ENCODE measurements at regions not wholly inside any gene's neighbourhood (a gene's known extent, or its start where the extent isn't known, plus 50 kb on each side); places are given as distances from the start of the nearest gene placed in this dataset.

DNA sequence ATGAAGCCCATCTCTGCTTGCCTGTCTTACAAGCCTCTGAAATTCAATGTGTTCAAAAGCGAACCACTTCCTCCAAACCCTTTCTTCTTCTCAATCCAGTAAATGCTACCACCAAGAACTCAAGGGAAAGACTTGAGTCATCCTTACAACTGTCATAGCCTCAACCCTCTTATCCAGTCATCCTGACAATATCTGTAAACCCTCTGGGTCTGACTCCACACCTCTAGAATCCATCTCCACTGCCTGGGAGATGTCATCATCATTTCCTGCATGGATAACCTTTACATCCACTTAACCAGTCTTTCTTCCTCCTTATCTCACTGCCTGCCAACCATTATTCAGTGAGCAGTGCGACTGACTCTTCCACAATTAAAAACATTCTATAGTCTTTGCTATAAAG is 441.1 kb downstream of the SETD4 start:
- no peak overlapping the region for H3K4me3 ChIP-seq (ENCODE audit: low read depth, low read length)
- in situ Hi-C loops (cut with HindIII; ENCODE audit: low sequenced_read_pairs) = no loop called here
- TF ChIP-seq, protein P1, sequence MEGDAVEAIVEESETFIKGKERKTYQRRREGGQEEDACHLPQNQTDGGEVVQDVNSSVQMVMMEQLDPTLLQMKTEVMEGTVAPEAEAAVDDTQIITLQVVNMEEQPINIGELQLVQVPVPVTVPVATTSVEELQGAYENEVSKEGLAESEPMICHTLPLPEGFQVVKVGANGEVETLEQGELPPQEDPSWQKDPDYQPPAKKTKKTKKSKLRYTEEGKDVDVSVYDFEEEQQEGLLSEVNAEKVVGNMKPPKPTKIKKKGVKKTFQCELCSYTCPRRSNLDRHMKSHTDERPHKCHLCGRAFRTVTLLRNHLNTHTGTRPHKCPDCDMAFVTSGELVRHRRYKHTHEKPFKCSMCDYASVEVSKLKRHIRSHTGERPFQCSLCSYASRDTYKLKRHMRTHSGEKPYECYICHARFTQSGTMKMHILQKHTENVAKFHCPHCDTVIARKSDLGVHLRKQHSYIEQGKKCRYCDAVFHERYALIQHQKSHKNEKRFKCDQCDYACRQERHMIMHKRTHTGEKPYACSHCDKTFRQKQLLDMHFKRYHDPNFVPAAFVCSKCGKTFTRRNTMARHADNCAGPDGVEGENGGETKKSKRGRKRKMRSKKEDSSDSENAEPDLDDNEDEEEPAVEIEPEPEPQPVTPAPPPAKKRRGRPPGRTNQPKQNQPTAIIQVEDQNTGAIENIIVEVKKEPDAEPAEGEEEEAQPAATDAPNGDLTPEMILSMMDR (IDR thresholded peaks at IDR 0.05; ENCODE audit: low read depth, low read length, missing control alignments) = no peak
- no peak for DNase-seq (ENCODE audit: low read depth)

DNA sequence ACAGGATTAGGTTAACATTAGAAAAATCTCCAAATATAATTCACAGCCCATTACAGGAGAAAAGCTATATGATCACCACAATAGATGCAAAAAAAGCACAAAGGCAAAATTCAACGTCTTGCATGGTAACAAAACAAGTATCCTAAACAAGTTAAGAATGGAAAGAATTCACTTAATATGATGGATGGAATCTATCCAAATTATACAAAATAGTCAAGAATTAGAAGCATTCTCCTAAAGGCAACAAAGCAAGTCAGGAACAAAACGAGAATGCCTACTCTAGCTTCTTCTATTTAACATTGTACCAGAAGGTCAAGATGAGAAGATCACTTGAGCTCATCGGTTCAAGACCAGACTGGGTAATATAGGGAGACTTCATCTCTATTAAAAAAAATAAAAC is 442.8 kb downstream of the SETD4 start:
- DNase-seq (ENCODE audit: low read depth) = no peak
- in situ Hi-C loops (cut with HindIII; ENCODE audit: low sequenced_read_pairs) = no loop called here
- TF ChIP-seq, protein P1 (IDR thresholded peaks at IDR 0.05; ENCODE audit: low read depth, low read length, missing control alignments) = no peak
- no peak overlapping the region for H3K4me3 ChIP-seq (ENCODE audit: low read depth, low read length)

DNA sequence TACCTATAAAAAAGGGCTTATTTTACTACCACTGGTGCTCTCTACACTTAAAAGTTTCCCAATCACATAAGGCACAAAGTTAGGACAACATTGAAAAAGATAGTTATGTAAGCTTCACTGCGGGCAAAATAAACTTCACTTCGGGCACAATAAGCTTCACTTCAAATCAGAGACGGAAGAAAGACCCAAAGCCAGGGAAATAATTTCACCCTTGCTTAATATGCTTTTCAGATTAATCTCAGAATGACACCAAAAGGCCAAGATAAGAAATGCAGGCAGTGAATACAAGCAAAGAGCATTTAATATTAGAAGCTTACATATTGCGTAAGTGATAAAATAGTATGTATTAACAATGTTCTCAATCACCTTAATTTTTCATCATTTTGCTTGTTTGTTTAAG is 444.2 kb downstream of the SETD4 start:
- TF ChIP-seq, protein P1 (IDR thresholded peaks at IDR 0.05; ENCODE audit: low read depth, low read length, missing control alignments) = peak; percentile 42
- in situ Hi-C loops (cut with HindIII; ENCODE audit: low sequenced_read_pairs) = no loop called here
- DNase-seq (ENCODE audit: low read depth) = peak; percentile 45
- H3K4me3 ChIP-seq (ENCODE audit: low read depth, low read length) = no peak overlapping the region

DNA sequence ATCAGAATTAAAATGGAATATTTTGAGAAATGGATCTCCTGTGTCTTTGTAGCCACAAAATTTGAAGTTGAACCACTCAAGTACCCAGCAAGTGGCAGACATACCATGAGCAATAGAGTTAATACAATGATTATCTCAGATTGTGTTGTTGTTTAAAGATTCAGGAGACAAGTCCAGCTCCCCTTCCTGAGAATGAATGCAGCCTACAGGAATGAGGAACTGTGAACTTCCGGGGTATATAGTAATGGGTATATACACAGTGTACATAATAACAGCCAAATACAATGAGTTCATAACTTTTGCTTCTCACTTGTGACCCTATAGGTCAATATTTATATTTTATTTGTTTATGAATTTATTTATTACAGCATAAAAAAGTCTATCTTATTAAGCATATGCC is 445.0 kb downstream of the SETD4 start:
- no peak for DNase-seq (ENCODE audit: low read depth)
- in situ Hi-C loops (cut with HindIII; ENCODE audit: low sequenced_read_pairs) = no loop called here
- TF ChIP-seq, protein P1 (IDR thresholded peaks at IDR 0.05; ENCODE audit: low read depth, low read length, missing control alignments) = no peak
- no peak overlapping the region for H3K4me3 ChIP-seq (ENCODE audit: low read depth, low read length)

DNA sequence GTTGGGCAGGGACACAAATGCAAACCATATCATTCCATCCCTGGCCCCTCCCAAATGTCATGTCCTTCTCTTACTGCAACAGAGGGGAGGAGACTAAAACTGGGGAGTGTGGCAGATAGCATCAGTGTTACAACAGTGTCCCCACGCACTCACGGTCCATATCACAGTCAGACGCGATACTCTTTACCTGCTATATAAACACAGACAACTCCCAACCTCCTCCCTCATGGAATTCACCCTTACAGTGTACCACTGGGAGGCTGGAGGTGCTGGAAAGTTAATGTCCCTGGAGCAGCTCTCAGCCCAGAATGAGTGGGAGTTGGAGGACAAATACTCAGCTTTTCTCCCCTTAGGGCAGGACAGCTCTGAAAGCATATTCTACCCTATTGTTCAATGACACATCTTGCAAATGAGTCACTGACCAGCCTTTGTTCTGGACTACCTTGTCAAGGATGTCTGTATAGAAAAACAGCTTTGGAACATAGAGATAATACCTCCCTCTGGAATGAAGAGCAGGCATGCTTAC is 445.9 kb downstream of the SETD4 start:
- TF ChIP-seq, protein P1 (IDR thresholded peaks at IDR 0.05; ENCODE audit: low read depth, low read length, missing control alignments) = no peak
- no peak for DNase-seq (ENCODE audit: low read depth)
- in situ Hi-C loops (cut with HindIII; ENCODE audit: low sequenced_read_pairs) = no loop called here
- H3K4me3 ChIP-seq (ENCODE audit: low read depth, low read length) = no peak overlapping the region

DNA sequence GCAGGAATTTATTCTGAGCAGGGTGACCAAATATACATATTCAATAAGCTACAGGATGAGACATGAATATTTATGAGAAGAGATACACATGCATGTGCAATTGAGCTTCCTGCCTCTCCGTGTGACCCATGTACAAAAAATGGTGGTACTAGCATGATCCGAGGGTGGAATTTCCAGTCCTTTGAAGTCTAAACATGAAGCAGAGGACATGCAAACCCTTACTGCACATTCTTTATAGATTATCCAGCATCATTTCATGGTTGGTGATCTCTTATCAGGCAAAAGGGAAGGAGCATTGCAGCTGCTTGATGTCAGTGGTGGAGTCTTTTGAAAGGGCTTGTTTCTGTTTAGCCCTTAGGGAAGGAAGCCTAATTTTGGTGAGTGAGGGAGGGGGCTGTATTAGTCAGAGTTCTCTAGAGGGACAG is 448.6 kb downstream of the SETD4 start:
- in situ Hi-C loops (cut with HindIII; ENCODE audit: low sequenced_read_pairs) = no loop called here
- no peak overlapping the region for H3K4me3 ChIP-seq (ENCODE audit: low read depth, low read length)
- TF ChIP-seq, protein P1 (IDR thresholded peaks at IDR 0.05; ENCODE audit: low read depth, low read length, missing control alignments) = no peak
- DNase-seq (ENCODE audit: low read depth) = no peak

DNA sequence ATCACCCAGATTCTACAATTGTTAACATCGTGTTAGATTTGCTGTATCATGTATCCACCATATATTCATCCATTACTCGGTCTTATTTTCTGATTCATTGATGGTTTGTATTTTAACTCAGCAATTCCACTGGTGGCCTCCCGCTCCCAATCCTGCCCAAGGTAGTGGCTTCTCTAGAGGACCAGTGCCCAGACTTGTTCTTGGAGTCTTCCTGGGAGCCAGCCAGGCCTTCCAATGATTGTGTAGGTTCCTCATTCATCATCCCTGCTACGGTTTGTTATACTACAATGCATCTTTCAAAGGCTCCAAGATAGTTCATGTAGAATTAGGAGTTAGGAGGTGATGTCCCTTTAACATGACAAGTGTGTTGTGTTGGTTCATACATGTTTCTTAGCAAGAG is 451.1 kb downstream of the SETD4 start:
- H3K4me3 ChIP-seq (ENCODE audit: low read depth, low read length) = no peak overlapping the region
- in situ Hi-C loops (cut with HindIII; ENCODE audit: low sequenced_read_pairs) = no loop called here
- TF ChIP-seq, protein P1 (IDR thresholded peaks at IDR 0.05; ENCODE audit: low read depth, low read length, missing control alignments) = no peak
- no peak for DNase-seq (ENCODE audit: low read depth)
